ENCODE measurements at regions not wholly inside any gene's neighbourhood (a gene's known extent, or its start where the extent isn't known, plus 50 kb on each side); places are given as distances from the start of the nearest gene placed in this dataset.

DNA sequence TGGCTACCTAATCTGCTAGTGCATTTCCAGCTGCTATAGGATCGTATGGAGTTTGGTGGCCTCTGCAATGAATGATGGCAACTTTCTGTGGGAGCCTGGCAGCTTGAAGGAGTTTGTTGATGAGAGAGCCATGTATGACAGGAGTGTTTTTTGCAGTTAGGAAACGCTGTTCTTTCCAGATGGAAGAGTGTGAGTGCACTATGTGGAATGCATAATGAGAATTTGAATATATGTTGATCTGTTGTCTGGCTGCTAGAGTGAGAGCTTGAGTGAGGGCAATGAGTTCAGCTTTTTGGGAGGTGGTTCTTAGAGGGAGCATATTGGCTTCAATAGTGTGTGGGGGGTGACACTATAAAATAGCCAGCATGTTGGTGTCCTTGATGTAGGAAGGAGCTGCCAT, 51.0 kb upstream of the APOBEC4 start:
- TF ChIP-seq POLR2A (IDR thresholded peaks at IDR 0.05) = no peak
- TF ChIP-seq CTCF (IDR thresholded peaks at IDR 0.05) = no peak
- no peak for TF ChIP-seq POLR2AphosphoS5 (IDR thresholded peaks at IDR 0.05)
